Endothelial cell of umbilical vein (primary cell): ENCODE measurements at regions not wholly inside any gene's neighbourhood (a gene's known extent, or its start where the extent isn't known, plus 50 kb on each side); places are given as distances from the start of the nearest gene placed in this dataset.

Experiments
- BruUV-seq: library from RNA; stranded (reverse); fragments of 400-500 nt; replicated peaks from 2 replicates; lab custom pipeline; 2021; lab: Mats Ljungman, UMichigan
- CTCF ChIA-PET: fragments of 300-600, 350-600 bp; sonication (Branson Sonifier 250); formaldehyde crosslinking; loops from one replicate; lab custom pipeline; 2021; ENCODE audit warnings: antibody characterized with exemption, inconsistent platforms; lab: Charles Lee
- POLR2A ChIA-PET: fragments of 300-600, 350-600 bp; sonication (Branson Sonifier 250); formaldehyde crosslinking; loops from one replicate; lab custom pipeline; 2021; ENCODE audit warnings: antibody characterized with exemption, inconsistent platforms; lab: Charles Lee
- DNase-seq: peaks from one replicate; pipeline ENCODE4 v3.0.0-alpha.2; 2011; ENCODE audit warnings: low read depth, low spot score
- FAIRE-seq: peaks from 2 replicates; lab custom pipeline; 2011; peaks lifted over from hg19 to GRCh38; lab: Jason Lieb, UNC
- H2AFZ ChIP-seq: 2 replicates; pipeline ENCODE4 v1.6.0; 2012; ENCODE audit warnings: low read depth, low read length, control low read depth, inconsistent platforms
- H3K27ac ChIP-seq: 2 replicates; pipeline ENCODE4 v1.5.1; 2011; ENCODE audit warnings: low read depth, mild to moderate bottlenecking, control low read depth, low read length, moderate library complexity; ENCODE audit not compliant: insufficient read depth
- H3K27me3 ChIP-seq, 2 experiments: 2 replicates each; pipeline versions ENCODE4 v1.6.0 to v1.6.1; 2011; ENCODE audit warnings: low read length in 2 of 2, mixed read lengths in 1 of 2; ENCODE audit not compliant: control insufficient read depth in 2 of 2, insufficient read depth in 2 of 2
- H3K36me3 ChIP-seq, 2 experiments: 2 replicates in 1 of 2; 3 replicates in 1 of 2; pipeline ENCODE4 v1.5.1; 2011; ENCODE audit warnings: low read length in 2 of 2, mild to moderate bottlenecking in 1 of 2, moderate library complexity in 1 of 2; ENCODE audit not compliant: control insufficient read depth in 2 of 2, insufficient read depth in 2 of 2; ENCODE audit errors: extremely low read depth in 1 of 2
- H3K4me1 ChIP-seq: 3 replicates; pipeline ENCODE4 v1.5.1; 2011; ENCODE audit warnings: mild to moderate bottlenecking, low read length; ENCODE audit not compliant: control insufficient read depth, insufficient read depth; ENCODE audit errors: extremely low read depth
- H3K4me2 ChIP-seq: 2 replicates; pipeline ENCODE4 v1.6.1; 2011; ENCODE audit warnings: low read length, control low read depth, mixed read lengths; ENCODE audit not compliant: insufficient read depth
- H3K4me3 ChIP-seq, 3 experiments: fragments of 200-600 bp in 1 of 3; sonication (generic), shearing (Covaris generic) in 1 of 3; replicated peaks in 1 of 3; 2 replicates each; pipeline ENCODE4 v1.5.1; 2011 to 2016; ENCODE audit warnings: control low read depth in 3 of 3, low read length in 3 of 3, mild to moderate bottlenecking in 2 of 3, inconsistent platforms in 1 of 3, low read depth in 1 of 3, moderate library complexity in 1 of 3; ENCODE audit not compliant: insufficient read depth in 1 of 3
- H3K79me2 ChIP-seq: 2 replicates; pipeline ENCODE4 v1.6.0; 2012; ENCODE audit warnings: low read length, inconsistent platforms; ENCODE audit not compliant: control insufficient read depth, insufficient read depth
- H3K9ac ChIP-seq: replicated peaks from 2 replicates; pipeline ENCODE3; 2011; ENCODE audit warnings: low read length, control low read depth; ENCODE audit not compliant: insufficient read depth; ENCODE audit errors: extremely low read depth
- H3K9me1 ChIP-seq: replicated peaks from 3 replicates; pipeline ENCODE4 v1.6.0; 2011; ENCODE audit warnings: mild to moderate bottlenecking, low read length; ENCODE audit not compliant: control insufficient read depth, insufficient read depth; ENCODE audit errors: extremely low read depth
- H3K9me3 ChIP-seq: replicated peaks from 2 replicates; pipeline ENCODE4 v1.5.1; 2012; ENCODE audit warnings: low read length, inconsistent platforms; ENCODE audit not compliant: control insufficient read depth, insufficient read depth
- H4K20me1 ChIP-seq: replicated peaks from 2 replicates; pipeline ENCODE3; 2011; ENCODE audit warnings: mild to moderate bottlenecking, low read length; ENCODE audit not compliant: control insufficient read depth, insufficient read depth; ENCODE audit errors: extremely low read depth
- EZH2 ChIP-seq: IDR thresholded peaks from 2 replicates; pipeline ENCODE4 v1.6.1; 2012; ENCODE audit warnings: borderline replicate concordance, low read depth, mild to moderate bottlenecking, moderate library complexity, low read length, inconsistent platforms; ENCODE audit not compliant: severe bottlenecking
- FOS ChIP-seq: IDR thresholded peaks from 2 replicates; pipeline ENCODE4 v1.6.1; 2011; ENCODE audit warnings: mild to moderate bottlenecking, low read length, moderate library complexity, borderline replicate concordance; ENCODE audit not compliant: insufficient read depth
- GATA2 ChIP-seq: IDR thresholded peaks from 2 replicates; pipeline ENCODE4 v1.7.0; 2011; ENCODE audit warnings: low read depth, mild to moderate bottlenecking, moderate library complexity, mixed read lengths, low read length; ENCODE audit not compliant: insufficient read length, insufficient read depth
- JUN ChIP-seq: IDR thresholded peaks from 2 replicates; pipeline ENCODE4 v1.6.1; 2011; ENCODE audit warnings: borderline replicate concordance, low read depth; ENCODE audit not compliant: insufficient read length, insufficient read depth
- MAX ChIP-seq: IDR thresholded peaks from 2 replicates; pipeline ENCODE4 v1.6.1; 2011; ENCODE audit not compliant: insufficient read depth, insufficient read length
- POLR2A ChIP-seq: IDR thresholded peaks from 2 replicates; pipeline ENCODE4 v1.6.1; 2012; ENCODE audit warnings: low read depth, mild to moderate bottlenecking, control low read depth, low read length
- POLR2AphosphoS5 ChIP-seq: IDR thresholded peaks from 2 replicates; pipeline ENCODE4 v1.6.1; 2012; ENCODE audit warnings: low read depth, mild to moderate bottlenecking, control low read depth, low read length, moderate library complexity; ENCODE audit not compliant: insufficient read depth
- dilution Hi-C: fragments of 300-500 bp; cut with MboI; formaldehyde crosslinking; loops from one replicate; pipeline ENCODE4 v1.15.0; 2019; ENCODE audit warnings: low sequenced_read_pairs; ENCODE audit not compliant: extremely low pct_ligation_motif_present
- intact Hi-C: fragments of 100-400 bp; cut with micrococcal nuclease; formaldehyde crosslinking; loops from one replicate; pipeline ENCODE4 v1.10.0; 2022

GRCh38 chr13:40343550-40344269 is 322.7 kb downstream of the FOXO1 start:
- intact Hi-C loops, result no loop called here
- Histone ChIP-seq H3K9me3 (no peaks in the 10 kb centered on the region), H3K4me1 (peaks cover 14% of the 10 kb centered on the region), H3K79me2 (no peaks in the 10 kb centered on the region), H3K4me2 (no peak overlapping the region), H3K4me3 (no peak overlapping the region), H3K27ac (no peak overlapping the region), H3K9ac (no peak overlapping the region), H2AFZ (no peak overlapping the region), H3K36me3 (no peaks in the 10 kb centered on the region), H3K27me3 (no peaks in the 10 kb centered on the region), H3K9me1 (no peaks in the 10 kb centered on the region), H4K20me1 (no peaks in the 10 kb centered on the region)
- ChIA-PET CTCF (no interaction called here), POLR2A (no interaction called here)
- dilution Hi-C loops, result no loop called here
- no TSS peak for BruUV-seq
- DNase-seq (no peak), FAIRE-seq (no peak)
- TF ChIP-seq EZH2 (no peak), MAX (no peak), FOS (no peak), GATA2 (no peak), POLR2AphosphoS5 (no peak), POLR2A (no peak), JUN (no peak)
